GM21526 (cell line): ENCODE measurements at regions not wholly inside any gene's neighbourhood (a gene's known extent, or its start where the extent isn't known, plus 50 kb on each side); places are given as distances from the start of the nearest gene placed in this dataset.

ENCODE experiments used
- ATAC-seq: cut with Tn5 transposase; IDR thresholded peaks from one replicate; pipeline ENCODE4 v1.9.1; 2021; ENCODE audit warnings: moderate library complexity; ENCODE audit not compliant: unreplicated experiment, low FRiP score

- ATAC-seq, result no peak
Observed at GRCh38 chr2:58834404-58834803, 593.3 kb upstream of the FANCL start.

GRCh38 chr2:58826795-58827194, 585.7 kb upstream of the FANCL start:
- ATAC-seq, result no peak

- ATAC-seq, result no peak
Observed at GRCh38 chr2:58812771-58813344, 571.7 kb upstream of the FANCL start.

- no peak for ATAC-seq
Observed at GRCh38 chr2:58805126-58805525, 564.0 kb upstream of the FANCL start.

GRCh38 chr2:58803192-58803591, 562.1 kb upstream of the FANCL start:
- ATAC-seq, result peak; percentile 51

- no peak for ATAC-seq
Observed at GRCh38 chr2:58800881-58801280, 559.8 kb upstream of the FANCL start.

GRCh38 chr2:58798676-58799208, 557.6 kb upstream of the FANCL start:
- no peak for ATAC-seq

- no peak for ATAC-seq
Observed at GRCh38 chr2:58796239-58796910, 555.2 kb upstream of the FANCL start.

GRCh38 chr2:58794916-58795315, 553.8 kb upstream of the FANCL start:
- no peak for ATAC-seq

- ATAC-seq, result peak; percentile 71
Observed at GRCh38 chr2:58794103-58794502, 553.0 kb upstream of the FANCL start.

GRCh38 chr2:58788402-58788801, 547.3 kb upstream of the FANCL start:
- ATAC-seq, result no peak

- ATAC-seq, result no peak
Observed at GRCh38 chr2:58770846-58771245, 529.7 kb upstream of the FANCL start.

- no peak for ATAC-seq
Observed at GRCh38 chr2:58769864-58770234, 528.7 kb upstream of the FANCL start.

GRCh38 chr2:58769111-58769863, 528.2 kb upstream of the FANCL start:
- ATAC-seq, result no peak

- ATAC-seq, result no peak
Observed at GRCh38 chr2:58768715-58769080, 527.6 kb upstream of the FANCL start.

- ATAC-seq, result no peak
Observed at GRCh38 chr2:58767828-58768714, 526.9 kb upstream of the FANCL start.

- no peak for ATAC-seq
Observed at GRCh38 chr2:58764338-58765104, 523.4 kb upstream of the FANCL start.

- peak; percentile 72 for ATAC-seq
Observed at GRCh38 chr2:58762176-58762781, 521.2 kb upstream of the FANCL start.

GRCh38 chr2:58757971-58758370, 516.8 kb upstream of the FANCL start:
- no peak for ATAC-seq

- no peak for ATAC-seq
Observed at GRCh38 chr2:58756336-58756735, 515.2 kb upstream of the FANCL start.
